GM18498 (cell line): ENCODE measurements at regions not wholly inside any gene's neighbourhood (a gene's known extent, or its start where the extent isn't known, plus 50 kb on each side); places are given as distances from the start of the nearest gene placed in this dataset.
A peak's percentile ranks its signal among the peaks of the same experiment; 100 is the strongest.

Source experiments
- ATAC-seq: cut with Tn5 transposase; IDR thresholded peaks from one replicate; pipeline ENCODE4 v1.9.1; 2021; ENCODE audit warnings: mild to moderate bottlenecking, moderate library complexity; ENCODE audit not compliant: unreplicated experiment

DNA sequence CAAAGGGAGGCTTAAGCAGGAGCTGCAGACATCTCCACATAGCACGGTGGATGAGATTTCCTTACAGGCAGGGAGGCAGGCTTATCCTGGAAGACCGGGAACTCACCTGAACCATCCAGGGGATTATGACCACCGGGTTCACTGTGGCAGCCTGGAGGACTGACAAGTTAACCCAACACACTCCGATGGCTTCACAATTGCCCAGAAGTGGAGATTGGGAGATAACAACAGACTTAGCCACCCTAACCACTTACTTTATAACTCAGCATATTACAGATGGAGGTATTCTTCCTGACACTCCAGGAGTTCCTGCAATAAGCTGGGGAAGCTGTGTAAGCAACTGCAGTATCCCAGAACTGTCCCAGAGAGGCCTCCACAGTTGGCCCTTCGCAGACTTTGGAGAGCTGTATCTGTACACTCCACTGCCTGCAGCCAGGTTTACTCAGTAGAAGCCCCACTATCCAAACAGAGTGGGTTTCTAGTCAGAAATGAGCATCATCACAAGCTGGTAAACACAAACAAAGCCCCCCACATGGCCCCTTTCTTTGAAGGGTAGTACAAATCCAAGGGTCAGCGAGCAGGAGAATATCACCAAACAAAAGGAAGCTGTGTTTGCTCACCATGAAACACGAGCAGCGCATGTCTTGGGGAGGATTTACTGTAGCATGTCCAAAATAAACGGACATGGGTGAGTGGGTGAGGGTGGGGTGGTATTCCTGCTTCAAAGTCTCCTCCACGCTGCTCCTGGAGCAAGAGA lies 462.2 kb downstream of the RASEF start:
- no peak for ATAC-seq

- ATAC-seq, result no peak
Measured at GRCh38 chr9:82601293-82601771, 461.6 kb downstream of the RASEF start.

DNA sequence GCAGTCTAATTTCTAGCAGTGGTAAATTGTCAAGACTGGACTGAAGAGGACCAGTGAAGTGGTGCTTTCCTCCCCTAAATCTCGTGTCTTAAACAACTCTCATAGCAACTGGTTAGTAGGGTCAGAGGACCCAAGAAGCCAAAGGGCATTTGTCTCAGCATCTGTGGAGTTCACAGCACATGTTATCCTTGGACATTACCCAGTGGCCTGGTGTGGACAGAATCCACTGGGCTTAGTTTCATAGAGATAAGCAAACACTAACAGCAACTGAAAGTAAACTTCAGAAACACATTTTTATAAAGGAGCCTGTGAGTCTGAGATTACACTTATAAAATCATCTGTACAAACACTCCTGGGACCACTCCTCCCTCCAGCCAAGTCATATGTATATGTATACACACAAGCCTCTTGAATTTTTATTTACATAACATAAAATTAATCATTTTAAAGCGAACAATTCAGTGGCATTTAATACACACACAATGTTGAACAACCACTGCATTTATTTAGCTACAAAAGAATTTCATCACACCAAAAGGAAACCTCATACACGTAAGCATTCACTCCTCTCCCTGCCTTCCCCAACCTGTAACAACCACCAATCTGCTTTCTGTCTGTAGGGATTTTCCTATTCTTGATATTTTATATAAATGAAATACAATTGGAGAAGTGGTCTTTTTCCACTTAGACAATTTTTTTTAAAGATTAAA lies 457.8 kb downstream of the RASEF start:
- ATAC-seq, result no peak

DNA sequence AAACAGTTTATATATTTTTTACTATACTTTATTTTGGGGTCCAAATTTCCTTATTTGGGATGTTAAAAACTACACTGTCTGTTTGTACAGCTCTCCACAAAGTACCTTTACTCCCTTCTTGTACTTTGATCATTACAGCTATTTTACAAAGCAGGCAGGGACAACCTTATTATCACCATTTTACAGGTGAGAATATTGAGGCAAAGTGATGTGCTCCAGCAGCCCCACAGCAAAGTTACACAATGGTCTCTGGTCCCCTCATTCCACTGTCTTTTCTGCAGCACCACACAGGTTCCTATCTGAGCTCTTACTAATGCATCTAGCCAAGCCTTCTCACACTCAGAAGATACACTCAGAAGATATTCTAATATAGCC lies 457.3 kb downstream of the RASEF start:
- no peak for ATAC-seq

DNA sequence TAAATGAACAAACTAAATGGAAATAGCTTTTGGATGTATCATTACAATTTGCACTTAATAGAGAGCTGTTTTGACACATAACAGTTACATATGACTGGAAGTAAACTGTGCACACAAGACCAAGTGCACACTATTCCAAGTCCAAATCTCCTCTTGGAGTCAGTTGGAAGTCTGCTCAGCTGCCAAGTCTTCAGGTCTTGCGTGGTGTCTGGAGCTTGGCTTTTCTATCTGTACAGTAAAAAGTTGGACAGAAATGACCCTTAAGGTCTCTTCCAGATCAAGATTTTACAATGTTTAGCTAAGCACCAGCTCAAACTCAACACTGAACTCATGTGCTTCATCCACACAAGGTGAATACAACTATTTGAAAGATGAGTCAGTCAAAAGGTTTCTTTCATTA lies 456.9 kb downstream of the RASEF start:
- no peak for ATAC-seq

GRCh38 chr9:82606492-82607382 lies 456.2 kb downstream of the RASEF start:
- peak; percentile 54 for ATAC-seq

- no peak for ATAC-seq
Measured at GRCh38 chr9:82608487-82608886, 454.5 kb downstream of the RASEF start.

DNA sequence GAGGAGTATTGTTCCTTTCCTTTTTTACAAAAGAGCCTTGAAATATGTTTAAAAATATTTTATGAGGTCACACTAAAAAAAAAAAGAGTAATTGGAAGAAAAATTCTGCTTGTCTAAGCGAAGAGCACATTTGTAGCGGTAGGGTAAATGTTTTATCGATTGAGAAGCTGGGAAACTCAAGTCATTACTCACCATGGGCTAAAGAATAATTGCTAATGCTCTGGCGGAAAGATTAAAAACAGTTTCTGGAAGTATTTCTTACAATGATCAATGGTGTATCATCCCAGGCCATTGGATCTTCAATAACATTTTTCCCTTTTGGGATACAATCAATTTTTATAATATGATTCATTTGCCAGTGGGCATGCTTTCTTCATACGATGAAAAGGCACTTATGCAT lies 450.0 kb downstream of the RASEF start:
- no peak for ATAC-seq

GRCh38 chr9:82613498-82613897 lies 449.4 kb downstream of the RASEF start:
- ATAC-seq, result no peak

- ATAC-seq, result no peak
Measured at GRCh38 chr9:82616545-82616944, 446.4 kb downstream of the RASEF start.

- ATAC-seq, result no peak
Measured at GRCh38 chr9:82621447-82621846, 441.5 kb downstream of the RASEF start.

GRCh38 chr9:82637368-82637767 lies 425.6 kb downstream of the RASEF start:
- no peak for ATAC-seq

- ATAC-seq, result no peak
Measured at GRCh38 chr9:82645600-82645999, 417.3 kb downstream of the RASEF start.

- ATAC-seq, result no peak
Measured at GRCh38 chr9:82650368-82650767, 412.6 kb downstream of the RASEF start.

DNA sequence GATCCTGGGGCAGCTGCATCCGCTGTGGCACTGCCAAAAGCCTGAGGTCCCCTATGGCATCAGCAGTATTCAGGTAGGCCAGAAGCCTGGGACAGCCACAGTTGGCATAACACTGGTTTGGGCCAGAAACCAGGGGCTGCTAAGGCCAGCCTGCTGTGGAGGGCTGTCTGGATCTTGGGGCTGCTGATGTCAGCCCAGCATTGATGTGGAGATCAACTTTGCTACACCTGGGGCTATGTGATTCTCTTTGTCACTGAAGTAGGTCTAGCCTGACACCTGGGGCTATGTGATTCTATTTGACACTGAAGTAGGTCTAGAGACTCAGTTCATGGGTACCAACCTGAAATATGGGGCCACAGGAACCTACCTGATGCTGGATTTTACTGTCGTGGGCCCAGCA lies 411.5 kb downstream of the RASEF start:
- ATAC-seq, result no peak

- no peak for ATAC-seq
Measured at GRCh38 chr9:82665324-82665723, 397.6 kb downstream of the RASEF start.

DNA sequence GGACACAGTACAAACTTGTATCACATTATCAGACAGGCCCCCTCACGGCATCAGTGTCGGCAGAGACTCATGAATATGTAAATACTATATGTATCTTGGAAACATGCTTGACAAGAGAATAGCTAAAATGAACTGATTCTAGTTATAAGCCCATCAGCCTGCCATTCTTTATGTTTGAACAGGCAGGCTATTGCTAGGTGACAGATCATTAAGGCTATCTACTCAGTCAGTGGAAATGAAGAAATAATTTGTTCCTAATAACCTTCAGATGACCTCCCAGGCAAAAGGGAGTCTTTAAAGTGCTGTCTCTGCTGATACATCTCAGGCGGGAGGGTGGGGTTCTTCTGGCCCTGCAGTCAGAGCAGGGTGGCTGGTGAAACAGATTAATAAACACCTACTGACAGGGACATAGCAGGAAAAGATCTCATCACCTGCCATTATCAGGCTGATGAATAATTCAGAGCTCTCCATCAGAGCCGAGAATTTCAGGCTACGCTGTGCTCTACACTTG lies 394.2 kb downstream of the RASEF start:
- ATAC-seq, result no peak

- ATAC-seq, result no peak
Measured at GRCh38 chr9:82670000-82670399, 392.9 kb downstream of the RASEF start.

DNA sequence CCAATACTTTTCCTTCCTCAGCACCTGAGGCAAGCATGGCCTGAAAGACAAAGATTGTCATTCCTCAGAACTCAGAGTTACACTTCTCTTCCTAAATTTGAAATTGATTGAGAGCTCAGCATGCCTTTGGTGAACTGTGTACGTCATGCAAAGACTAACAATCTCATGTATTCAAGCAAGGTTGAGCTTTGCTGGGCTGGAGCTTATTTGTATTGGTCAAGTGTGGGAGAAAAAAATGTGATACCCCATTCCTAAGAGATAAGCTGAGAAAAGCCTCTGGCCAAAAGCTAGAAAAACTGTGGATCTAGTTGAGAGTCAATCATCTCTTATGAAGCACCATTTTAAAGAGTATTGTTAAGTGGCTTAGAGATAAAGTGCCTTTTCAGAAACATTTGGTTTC lies 392.2 kb downstream of the RASEF start:
- ATAC-seq, result no peak

DNA sequence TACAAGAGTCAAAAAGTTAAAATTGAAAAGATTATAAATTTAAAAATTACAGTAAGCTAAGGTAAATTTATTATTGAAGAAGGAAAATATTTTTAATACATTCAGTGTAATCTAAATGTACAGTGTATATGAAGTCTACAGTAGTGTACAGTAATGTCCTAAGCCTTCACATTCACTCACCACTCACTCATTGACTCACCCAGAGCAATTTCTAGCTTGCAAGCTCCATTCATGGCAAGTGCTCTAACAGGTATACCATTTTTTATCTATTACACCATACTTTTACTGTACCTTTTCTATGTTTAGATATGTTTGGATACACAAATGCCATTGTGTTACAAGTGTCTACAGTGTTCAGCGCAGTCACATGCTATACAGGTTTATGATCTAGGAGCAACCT lies 389.7 kb downstream of the RASEF start:
- ATAC-seq, result no peak

DNA sequence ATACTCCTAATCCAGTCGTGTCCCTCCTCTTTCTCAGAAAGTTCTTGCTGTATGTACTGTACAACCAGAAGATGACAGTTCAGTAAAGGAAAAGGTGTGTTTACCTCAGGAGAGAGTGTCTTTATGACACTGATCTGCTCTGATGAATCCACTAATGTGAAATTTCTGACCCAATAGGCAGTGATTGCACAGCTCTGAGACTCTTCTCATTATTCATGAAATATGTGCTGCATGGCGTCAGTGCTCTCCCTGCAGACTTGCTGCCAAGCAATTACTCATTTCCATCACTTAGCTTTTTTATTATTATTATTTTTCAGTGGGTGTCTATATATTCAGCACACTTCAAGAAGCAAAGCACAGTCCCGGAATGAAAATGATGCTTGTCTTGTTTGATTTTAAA lies 389.0 kb downstream of the RASEF start:
- ATAC-seq, result no peak
